Activated T-cell treated with anti-CD3 and anti-CD28 coated beads, Interleukin-2, amount 50 U/mL, for 24 hours (primary cell): ENCODE measurements at regions not wholly inside any gene's neighbourhood (a gene's known extent, or its start where the extent isn't known, plus 50 kb on each side); places are given as distances from the start of the nearest gene placed in this dataset.
"Not testable (repeated sequence)": the region's sequence is repeated elsewhere in the genome, so short reads cannot be mapped to it uniquely, and the experiment has no call there.

Experiments used
- DNase-seq: peaks from one replicate; pipeline ENCODE4 v3.0.0-alpha.2; 2020
- H3K27ac Mint-ChIP-seq: 2 replicates; pipeline ENCODE4 v1.8.0; 2020; ENCODE audit warnings: mild to moderate bottlenecking, mixed read lengths
- H3K27me3 Mint-ChIP-seq: 2 replicates; pipeline ENCODE4 v1.8.0; 2020; ENCODE audit warnings: mixed read lengths
- H3K36me3 Mint-ChIP-seq: 2 replicates; pipeline ENCODE4 v1.8.0; 2020; ENCODE audit warnings: low read depth, mixed read lengths
- H3K4me1 Mint-ChIP-seq: 2 replicates; pipeline ENCODE4 v1.8.0; 2020; ENCODE audit warnings: low read depth, mixed read lengths
- H3K4me3 Mint-ChIP-seq: 2 replicates; pipeline ENCODE4 v1.8.0; 2020; ENCODE audit warnings: mild to moderate bottlenecking, moderate library complexity, mixed read lengths
- H3K9me3 Mint-ChIP-seq: 2 replicates; pipeline ENCODE4 v1.8.0; 2020; ENCODE audit warnings: mixed read lengths

GRCh38 chr5:163161512-163161911, 275.9 kb upstream of the CCNG1 start:
- Mint-ChIP-seq H3K4me3 (no peak overlapping the region), H3K27ac (no peak overlapping the region), H3K9me3 (peaks cover 21% of the 10 kb centered on the region), H3K36me3 (no peaks in the 10 kb centered on the region), H3K4me1 (no peaks in the 10 kb centered on the region), H3K27me3 (no peaks in the 10 kb centered on the region)
- DNase-seq, result no peak

DNA sequence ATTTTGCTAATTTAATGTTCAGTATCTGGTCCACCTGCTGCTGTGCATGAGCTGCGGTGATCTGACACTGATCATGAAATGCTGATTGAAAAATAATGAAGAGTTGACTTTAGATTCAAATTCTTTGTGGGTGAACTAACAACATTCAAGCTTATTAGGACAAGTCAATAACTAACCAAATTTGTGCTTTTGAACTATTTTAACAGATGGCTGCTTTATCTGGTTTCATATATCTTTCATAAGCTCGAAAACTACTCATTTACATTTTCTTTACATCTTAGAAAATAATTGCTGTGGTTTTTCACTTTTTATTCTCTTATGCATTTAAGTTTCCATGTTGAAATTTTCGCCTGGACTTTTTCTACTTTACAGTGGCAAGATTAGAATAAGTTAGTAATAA, 274.8 kb upstream of the CCNG1 start:
- Mint-ChIP-seq H3K9me3 (peaks cover 21% of the 10 kb centered on the region), H3K4me3 (no peak overlapping the region), H3K27ac (no peak overlapping the region), H3K36me3 (no peaks in the 10 kb centered on the region), H3K4me1 (no peaks in the 10 kb centered on the region), H3K27me3 (no peaks in the 10 kb centered on the region)
- no peak for DNase-seq

- H3K36me3 Mint-ChIP-seq, result no peaks in the 10 kb centered on the region
Measured at GRCh38 chr5:163163858-163164257, 273.5 kb upstream of the CCNG1 start.

GRCh38 chr5:163165277-163165676, 272.1 kb upstream of the CCNG1 start:
- no peaks in the 10 kb centered on the region for H3K27me3 Mint-ChIP-seq
- no peaks in the 10 kb centered on the region for H3K36me3 Mint-ChIP-seq
- no peak overlapping the region for H3K27ac Mint-ChIP-seq

More at GRCh38 chr5:163163858-163164257, 273.5 kb upstream of the CCNG1 start:
- no peak for DNase-seq
- Mint-ChIP-seq H3K9me3 (peaks cover 26% of the 10 kb centered on the region), H3K4me3 (no peak overlapping the region), H3K27ac (no peak overlapping the region), H3K4me1 (no peaks in the 10 kb centered on the region), H3K27me3 (no peaks in the 10 kb centered on the region)

GRCh38 chr5:163170161-163170560, 267.2 kb upstream of the CCNG1 start:
- H3K27me3 Mint-ChIP-seq, H3K27ac Mint-ChIP-seq, H3K4me3 Mint-ChIP-seq, H3K36me3 Mint-ChIP-seq, DNase-seq, H3K4me1 Mint-ChIP-seq: not testable (repeated sequence)
- H3K9me3 Mint-ChIP-seq, result peaks cover 19% of the 10 kb centered on the region

More at GRCh38 chr5:163165277-163165676, 272.1 kb upstream of the CCNG1 start:
- DNase-seq, result no peak
- no peaks in the 10 kb centered on the region for H3K4me1 Mint-ChIP-seq
- no peak overlapping the region for H3K4me3 Mint-ChIP-seq
- H3K9me3 Mint-ChIP-seq, result peaks cover 24% of the 10 kb centered on the region

- H3K27ac Mint-ChIP-seq, result no peak overlapping the region
- no peak overlapping the region for H3K4me3 Mint-ChIP-seq
- H3K9me3 Mint-ChIP-seq, result peaks cover 9% of the 10 kb centered on the region
- no peaks in the 10 kb centered on the region for H3K36me3 Mint-ChIP-seq
- DNase-seq, result no peak
- H3K4me1 Mint-ChIP-seq, result no peaks in the 10 kb centered on the region
- no peaks in the 10 kb centered on the region for H3K27me3 Mint-ChIP-seq
Measured at GRCh38 chr5:163172540-163173338, 264.7 kb upstream of the CCNG1 start.

DNA sequence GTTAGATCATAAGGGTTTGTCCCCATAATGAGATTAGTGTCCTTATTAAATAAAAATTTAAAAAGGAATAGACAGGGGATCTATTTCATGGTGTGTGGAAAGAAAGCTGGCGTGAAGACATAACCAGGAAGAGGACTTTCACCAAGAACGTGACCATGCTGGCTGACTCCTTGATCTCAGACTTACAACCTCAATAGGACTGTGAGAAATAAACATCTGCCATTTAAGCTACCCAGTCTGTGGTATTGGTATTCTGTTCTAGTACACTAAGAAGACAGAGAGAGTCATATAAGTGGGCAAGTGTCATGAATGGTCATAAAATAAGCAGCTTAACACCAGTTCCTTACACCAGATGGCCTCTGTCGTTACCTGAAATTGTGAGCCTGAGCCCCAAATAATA, 259.4 kb upstream of the CCNG1 start:
- H3K4me3 Mint-ChIP-seq, result no peak overlapping the region
- H3K9me3 Mint-ChIP-seq, result peaks cover 5% of the 10 kb centered on the region
- H3K4me1 Mint-ChIP-seq, result no peaks in the 10 kb centered on the region
- no peaks in the 10 kb centered on the region for H3K27me3 Mint-ChIP-seq
- H3K27ac Mint-ChIP-seq, result no peak overlapping the region
- no peaks in the 10 kb centered on the region for H3K36me3 Mint-ChIP-seq
- no peak for DNase-seq

- Mint-ChIP-seq H3K4me1 (no peaks in the 10 kb centered on the region), H3K4me3 (no peak overlapping the region), H3K9me3 (peaks cover 5% of the 10 kb centered on the region), H3K27me3 (no peaks in the 10 kb centered on the region), H3K27ac (no peak overlapping the region), H3K36me3 (no peaks in the 10 kb centered on the region)
- no peak for DNase-seq
Measured at GRCh38 chr5:163185315-163185714, 252.1 kb upstream of the CCNG1 start.

- no peak overlapping the region for H3K4me3 Mint-ChIP-seq
- H3K27me3 Mint-ChIP-seq, result no peaks in the 10 kb centered on the region
- H3K9me3 Mint-ChIP-seq, result peaks cover 3% of the 10 kb centered on the region
- H3K4me1 Mint-ChIP-seq, result no peaks in the 10 kb centered on the region
- no peak overlapping the region for H3K27ac Mint-ChIP-seq
- DNase-seq, result no peak
- H3K36me3 Mint-ChIP-seq, result no peaks in the 10 kb centered on the region
Measured at GRCh38 chr5:163189023-163189553, 248.3 kb upstream of the CCNG1 start.

GRCh38 chr5:163190283-163190682, 247.1 kb upstream of the CCNG1 start:
- H3K4me3 Mint-ChIP-seq, result no peak overlapping the region
- no peak for DNase-seq
- no peaks in the 10 kb centered on the region for H3K27me3 Mint-ChIP-seq
- H3K36me3 Mint-ChIP-seq, result no peaks in the 10 kb centered on the region
- no peak overlapping the region for H3K27ac Mint-ChIP-seq
- H3K9me3 Mint-ChIP-seq, result peaks cover 7% of the 10 kb centered on the region
- H3K4me1 Mint-ChIP-seq, result no peaks in the 10 kb centered on the region

GRCh38 chr5:163190784-163191183, 246.6 kb upstream of the CCNG1 start:
- Mint-ChIP-seq H3K27me3 (no peaks in the 10 kb centered on the region), H3K4me1 (no peaks in the 10 kb centered on the region), H3K9me3 (peaks cover 5% of the 10 kb centered on the region), H3K36me3 (no peaks in the 10 kb centered on the region), H3K4me3 (no peak overlapping the region), H3K27ac (no peak overlapping the region)
- no peak for DNase-seq

DNA sequence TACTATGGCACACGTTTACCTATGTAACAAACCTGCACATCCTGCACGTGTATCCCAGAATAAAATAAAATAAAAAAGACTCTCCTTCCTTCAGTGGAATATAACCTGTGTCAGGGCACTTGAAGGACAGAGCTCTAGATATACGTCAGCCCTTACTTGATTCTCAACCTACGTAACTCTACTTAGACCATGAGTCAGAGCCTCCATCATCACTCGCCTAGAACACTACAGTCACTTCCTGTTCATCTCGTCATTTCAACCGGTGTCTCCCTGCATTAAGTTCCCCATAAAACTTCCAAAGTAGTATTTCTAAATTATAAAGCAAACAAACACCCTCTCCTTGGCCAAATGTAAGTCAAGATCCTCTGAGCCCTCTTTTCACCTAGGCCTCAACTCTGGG, 243.5 kb upstream of the CCNG1 start:
- H3K4me3 Mint-ChIP-seq, result no peak overlapping the region
- no peak overlapping the region for H3K27ac Mint-ChIP-seq
- no peaks in the 10 kb centered on the region for H3K36me3 Mint-ChIP-seq
- H3K4me1 Mint-ChIP-seq, result no peaks in the 10 kb centered on the region
- no peak for DNase-seq
- peaks cover 5% of the 10 kb centered on the region for H3K9me3 Mint-ChIP-seq
- no peaks in the 10 kb centered on the region for H3K27me3 Mint-ChIP-seq

- H3K9me3 Mint-ChIP-seq, result peaks cover 15% of the 10 kb centered on the region
- no peaks in the 10 kb centered on the region for H3K4me1 Mint-ChIP-seq
- no peak for DNase-seq
- no peaks in the 10 kb centered on the region for H3K36me3 Mint-ChIP-seq
- H3K4me3 Mint-ChIP-seq, result no peak overlapping the region
- H3K27ac Mint-ChIP-seq, result no peak overlapping the region
- no peaks in the 10 kb centered on the region for H3K27me3 Mint-ChIP-seq
Measured at GRCh38 chr5:163205645-163206044, 231.8 kb upstream of the CCNG1 start.

DNA sequence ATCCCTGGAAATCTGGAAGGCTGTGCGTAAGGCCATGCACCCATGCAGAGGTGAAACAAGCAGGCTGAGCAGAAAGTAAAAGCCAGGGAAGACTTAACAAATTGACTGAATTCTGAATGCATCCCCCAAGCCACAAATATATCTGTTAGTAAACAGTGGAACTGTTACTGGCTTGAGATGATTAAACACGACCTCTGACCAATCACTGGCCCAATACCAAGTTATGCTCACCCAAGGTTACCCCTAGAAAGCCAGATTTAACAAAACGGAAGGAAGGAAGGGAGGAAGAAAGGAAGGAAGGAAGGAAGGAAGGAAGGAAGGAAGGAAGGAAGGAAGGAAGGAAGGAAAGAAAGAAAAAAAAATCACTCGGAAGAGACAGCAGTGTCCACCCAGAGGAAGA, 215.8 kb upstream of the CCNG1 start:
- DNase-seq, result no peak
- H3K9me3 Mint-ChIP-seq, result no peaks in the 10 kb centered on the region
- no peak overlapping the region for H3K4me3 Mint-ChIP-seq
- no peaks in the 10 kb centered on the region for H3K4me1 Mint-ChIP-seq
- H3K36me3 Mint-ChIP-seq, result no peaks in the 10 kb centered on the region
- no peak overlapping the region for H3K27ac Mint-ChIP-seq
- H3K27me3 Mint-ChIP-seq, result no peaks in the 10 kb centered on the region

GRCh38 chr5:163222982-163223381, 214.4 kb upstream of the CCNG1 start:
- H3K27me3 Mint-ChIP-seq, result no peaks in the 10 kb centered on the region
- no peak overlapping the region for H3K27ac Mint-ChIP-seq
- no peaks in the 10 kb centered on the region for H3K36me3 Mint-ChIP-seq

More at GRCh38 chr5:163222982-163223381, 214.4 kb upstream of the CCNG1 start:
- DNase-seq, result no peak
- Mint-ChIP-seq H3K4me1 (no peaks in the 10 kb centered on the region), H3K9me3 (no peaks in the 10 kb centered on the region), H3K4me3 (no peak overlapping the region)
